ENCODE measurements at regions not wholly inside any gene's neighbourhood (a gene's known extent, or its start where the extent isn't known, plus 50 kb on each side); places are given as distances from the start of the nearest gene placed in this dataset.

DNA sequence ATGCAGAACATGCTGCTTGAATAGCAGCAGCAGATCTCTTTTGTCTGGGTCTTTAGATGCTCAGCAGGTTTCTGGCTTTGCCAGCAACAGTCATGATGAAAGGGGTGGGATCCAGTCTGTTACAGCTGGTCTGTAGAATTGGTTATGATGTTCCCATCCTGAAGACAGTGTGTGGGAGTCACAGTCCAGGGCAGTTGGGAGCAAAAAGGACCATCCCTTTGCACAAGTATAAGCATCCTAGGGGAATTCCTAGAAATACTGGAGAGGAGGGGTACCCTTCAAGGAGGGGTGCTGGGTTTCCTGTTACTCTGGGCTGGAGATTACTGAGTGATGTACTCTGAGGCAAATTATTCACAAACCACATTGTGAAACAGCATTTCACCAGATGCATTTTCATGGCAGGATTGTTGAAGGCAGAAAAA, 119.9 kb upstream of the RND3 start:
- TF ChIP-seq, protein P1, sequence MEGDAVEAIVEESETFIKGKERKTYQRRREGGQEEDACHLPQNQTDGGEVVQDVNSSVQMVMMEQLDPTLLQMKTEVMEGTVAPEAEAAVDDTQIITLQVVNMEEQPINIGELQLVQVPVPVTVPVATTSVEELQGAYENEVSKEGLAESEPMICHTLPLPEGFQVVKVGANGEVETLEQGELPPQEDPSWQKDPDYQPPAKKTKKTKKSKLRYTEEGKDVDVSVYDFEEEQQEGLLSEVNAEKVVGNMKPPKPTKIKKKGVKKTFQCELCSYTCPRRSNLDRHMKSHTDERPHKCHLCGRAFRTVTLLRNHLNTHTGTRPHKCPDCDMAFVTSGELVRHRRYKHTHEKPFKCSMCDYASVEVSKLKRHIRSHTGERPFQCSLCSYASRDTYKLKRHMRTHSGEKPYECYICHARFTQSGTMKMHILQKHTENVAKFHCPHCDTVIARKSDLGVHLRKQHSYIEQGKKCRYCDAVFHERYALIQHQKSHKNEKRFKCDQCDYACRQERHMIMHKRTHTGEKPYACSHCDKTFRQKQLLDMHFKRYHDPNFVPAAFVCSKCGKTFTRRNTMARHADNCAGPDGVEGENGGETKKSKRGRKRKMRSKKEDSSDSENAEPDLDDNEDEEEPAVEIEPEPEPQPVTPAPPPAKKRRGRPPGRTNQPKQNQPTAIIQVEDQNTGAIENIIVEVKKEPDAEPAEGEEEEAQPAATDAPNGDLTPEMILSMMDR (IDR thresholded peaks at IDR 0.05; ENCODE audit: low read depth, low read length), result no peak
- TF ChIP-seq EZH2phosphoT487 (IDR thresholded peaks at IDR 0.05; ENCODE audit: low read depth), result no peak

Measured in OCI-LY3 (cell line).